DMS114 treated with DMSO at 0.1 percent for 48 hours (cell line): ENCODE measurements at regions not wholly inside any gene's neighbourhood (a gene's known extent, or its start where the extent isn't known, plus 50 kb on each side); places are given as distances from the start of the nearest gene placed in this dataset.
"Not testable (repeated sequence)": the region's sequence is repeated elsewhere in the genome, so short reads cannot be mapped to it uniquely, and the experiment has no call there.

Experiments used
- DNase-seq: peaks from one replicate; lab custom pipeline; 2025; ENCODE audit not compliant: unreplicated experiment; lab: John Stamatoyannopoulos, UW

- not testable (repeated sequence) for DNase-seq
These were observed 95.6 kb downstream of the GPX5 start for GRCh38 chr6:28621268-28621667.

GRCh38 chr6:28623242-28623641, 97.6 kb downstream of the GPX5 start:
- DNase-seq: not testable (repeated sequence)

- DNase-seq: not testable (repeated sequence)
These were observed 100.7 kb downstream of the GPX5 start for GRCh38 chr6:28626386-28626785.

GRCh38 chr6:28632326-28632851, 106.7 kb downstream of the GPX5 start:
- no peak for DNase-seq

GRCh38 chr6:28633445-28634215, 107.9 kb downstream of the GPX5 start:
- no peak for DNase-seq

- DNase-seq: no peak
These were observed 108.7 kb downstream of the GPX5 start for GRCh38 chr6:28634411-28634760.

GRCh38 chr6:28634761-28635546, 109.3 kb downstream of the GPX5 start:
- DNase-seq: peak; percentile 74

GRCh38 chr6:28635547-28636158, 110.0 kb downstream of the GPX5 start:
- DNase-seq: no peak

GRCh38 chr6:28638787-28639430, 113.2 kb downstream of the GPX5 start:
- no peak for DNase-seq

GRCh38 chr6:28639445-28640290, 114.0 kb downstream of the GPX5 start:
- not testable (repeated sequence) for DNase-seq

GRCh38 chr6:28643017-28643740, 117.5 kb downstream of the GPX5 start:
- peak; percentile 78 for DNase-seq

GRCh38 chr6:28646650-28647049, 121.0 kb downstream of the GPX5 start:
- no peak for DNase-seq

GRCh38 chr6:28648035-28648877, 122.6 kb downstream of the GPX5 start:
- peak; percentile 91 for DNase-seq

- DNase-seq: no peak
These were observed 123.2 kb downstream of the GPX5 start for GRCh38 chr6:28648878-28649375.

- DNase-seq: no peak
These were observed 125.5 kb downstream of the GPX5 start for GRCh38 chr6:28651161-28651560.

GRCh38 chr6:28653876-28654275, 128.2 kb downstream of the GPX5 start:
- DNase-seq: no peak

GRCh38 chr6:28655164-28655563, 129.5 kb downstream of the GPX5 start:
- no peak for DNase-seq

GRCh38 chr6:28656715-28657114, 131.0 kb downstream of the GPX5 start:
- DNase-seq: no peak

GRCh38 chr6:28657381-28657768, 131.7 kb downstream of the GPX5 start:
- DNase-seq: peak; percentile 60
